ENCODE measurements at regions not wholly inside any gene's neighbourhood (a gene's known extent, or its start where the extent isn't known, plus 50 kb on each side); places are given as distances from the start of the nearest gene placed in this dataset.

GRCh38 chr9:2523591-2523990, 98.0 kb upstream of the VLDLR start:
- TF ChIP-seq CTCF (tag by site-specific recombination; IDR thresholded peaks at IDR 0.05) (no peak), ATF2 (tag by site-specific recombination; IDR thresholded peaks at IDR 0.05; ENCODE audit: low read depth) (no peak), KLF16 (tag by site-specific recombination; IDR thresholded peaks at IDR 0.05) (no peak), ZNF274 (IDR thresholded peaks at IDR 0.05; ENCODE audit: low read length) (no peak), ZNF274 (tag by site-specific recombination; IDR thresholded peaks at IDR 0.05; ENCODE audit: borderline replicate concordance) (no peak), ZNF280C (tag by site-specific recombination; IDR thresholded peaks at IDR 0.05) (no peak), ZNF37A (tag by site-specific recombination; IDR thresholded peaks at IDR 0.05) (no peak), MYNN (tag by site-specific recombination; IDR thresholded peaks at IDR 0.05; ENCODE audit: borderline replicate concordance) (no peak), HOXA7 (CRISPR knock-in tag; IDR thresholded peaks at IDR 0.05; ENCODE audit: borderline replicate concordance) (no peak), AEBP2 (tag by site-specific recombination; IDR thresholded peaks at IDR 0.05; ENCODE audit: borderline replicate concordance) (no peak), ZNF704 (tag by site-specific recombination; IDR thresholded peaks at IDR 0.05) (no peak), ZSCAN30 (tag by site-specific recombination; IDR thresholded peaks at IDR 0.05) (no peak), ZNF639 (tag by site-specific recombination; IDR thresholded peaks at IDR 0.05) (no peak), ZNF311 (tag by site-specific recombination; IDR thresholded peaks at IDR 0.05; ENCODE audit: borderline replicate concordance) (no peak)
